Loucy (cell line): ENCODE measurements at regions not wholly inside any gene's neighbourhood (a gene's known extent, or its start where the extent isn't known, plus 50 kb on each side); places are given as distances from the start of the nearest gene placed in this dataset.
"Not testable (repeated sequence)": the region's sequence is repeated elsewhere in the genome, so short reads cannot be mapped to it uniquely, and the experiment has no call there.

ENCODE experiments used
- H2AFZ ChIP-seq: fragments of 200-600 bp; sonication (generic); 2 replicates; pipeline ENCODE4 v1.6.0; 2016; ENCODE audit warnings: antibody characterized with exemption, mild to moderate bottlenecking, low read length, moderate library complexity
- H3F3A ChIP-seq: fragments of 200-600 bp; 2 replicates; pipeline ENCODE4 v1.6.0; 2016; ENCODE audit warnings: antibody characterized with exemption, low read depth, mild to moderate bottlenecking
- H3K27me3 ChIP-seq: fragments of 200-600 bp; sonication (generic); 2 replicates; pipeline ENCODE4 v1.6.1; 2014; ENCODE audit warnings: low read length, mild to moderate bottlenecking; ENCODE audit not compliant: insufficient read depth, poor library complexity, severe bottlenecking
- H3K36me3 ChIP-seq: fragments of 200-600 bp; sonication (generic); 2 replicates; pipeline ENCODE4 v1.6.1; 2016; ENCODE audit warnings: low read length; ENCODE audit not compliant: insufficient read depth
- H3K4me1 ChIP-seq: fragments of 200-600 bp; sonication (generic); 2 replicates; pipeline ENCODE4 v1.5.1; 2014; ENCODE audit warnings: low read length, mild to moderate bottlenecking; ENCODE audit not compliant: insufficient read depth, poor library complexity, severe bottlenecking
- H3K4me2 ChIP-seq: fragments of 200-600 bp; sonication (generic); 2 replicates; pipeline ENCODE4 v1.6.0; 2014; ENCODE audit warnings: antibody characterized with exemption, low read length, low read depth, mild to moderate bottlenecking; ENCODE audit not compliant: poor library complexity, severe bottlenecking
- H3K4me3 ChIP-seq: fragments of 200-600 bp; sonication (generic); 2 replicates; pipeline ENCODE4 v1.5.1; 2014; ENCODE audit warnings: low read length, mild to moderate bottlenecking, mixed read lengths; ENCODE audit not compliant: poor library complexity, severe bottlenecking
- H3K79me2 ChIP-seq: fragments of 200-600 bp; sonication (generic); 2 replicates; pipeline ENCODE4 v1.6.1; 2014; ENCODE audit warnings: low read length; ENCODE audit not compliant: insufficient read depth
- H3K9ac ChIP-seq: fragments of 200-600 bp; sonication (generic); 2 replicates; pipeline ENCODE4 v1.6.0; 2014; ENCODE audit warnings: mild to moderate bottlenecking, low read depth, low read length, moderate library complexity; ENCODE audit not compliant: poor library complexity, severe bottlenecking
- H3K9me2 ChIP-seq: fragments of 200-600 bp; sonication (generic); replicated peaks from 2 replicates; pipeline ENCODE4 v1.6.1; 2016; ENCODE audit warnings: low read depth, low read length, mixed read lengths
- H3K9me3 ChIP-seq: fragments of 200-600 bp; sonication (generic); 2 replicates; pipeline ENCODE4 v1.6.1; 2014; ENCODE audit warnings: mild to moderate bottlenecking, antibody characterized with exemption, low read length, low read depth; ENCODE audit not compliant: insufficient read depth
- H4K20me1 ChIP-seq: fragments of 200-600 bp; sonication (generic); 2 replicates; pipeline ENCODE4 v1.6.0; 2014; ENCODE audit warnings: antibody characterized with exemption, low read length, mild to moderate bottlenecking; ENCODE audit not compliant: insufficient read depth, poor library complexity, severe bottlenecking
- CTCF ChIP-seq: fragments of 200-600 bp; sonication (generic); conservative IDR thresholded peaks from 2 replicates; pipeline ENCODE4 v1.5.1; 2014; ENCODE audit warnings: mild to moderate bottlenecking, antibody characterized with exemption, low read length
- EZH2phosphoT487 ChIP-seq: fragments of 200-600 bp; IDR thresholded peaks from 2 replicates; pipeline ENCODE4 v1.6.1; 2018; ENCODE audit warnings: antibody characterized with exemption, mild to moderate bottlenecking, moderate library complexity, borderline replicate concordance

- Histone ChIP-seq H3K4me1 (no peaks in the 10 kb centered on the region), H3K4me3 (no peak overlapping the region), H3K79me2 (no peaks in the 10 kb centered on the region), H3K36me3 (no peaks in the 10 kb centered on the region), H3K9me3 (no peaks in the 10 kb centered on the region; the same call in 1 of the 2 replicates), H4K20me1 (no peaks in the 10 kb centered on the region), H3F3A (no peaks in the 10 kb centered on the region), H3K4me2 (no peak overlapping the region), H2AFZ (no peak overlapping the region), H3K9me2 (no peaks in the 10 kb centered on the region), H3K27me3 (no peaks in the 10 kb centered on the region), H3K9ac (no peak overlapping the region)
- TF ChIP-seq CTCF (no peak), EZH2phosphoT487 (no peak)
Observed at GRCh38 chr9:1554081-1555035, 460.8 kb upstream of the SMARCA2 start.

GRCh38 chr9:1558666-1559065 is 456.5 kb upstream of the SMARCA2 start:
- not testable (repeated sequence) for H3K27me3 ChIP-seq, H3K9ac ChIP-seq, H3K4me3 ChIP-seq, H3K4me1 ChIP-seq, H3K36me3 ChIP-seq, H3F3A ChIP-seq, H3K4me2 ChIP-seq, H4K20me1 ChIP-seq, H2AFZ ChIP-seq, H3K9me2 ChIP-seq, H3K9me3 ChIP-seq, H3K79me2 ChIP-seq

- TF ChIP-seq EZH2phosphoT487, result no peak
- H3F3A ChIP-seq, result no peaks in the 10 kb centered on the region
- H3K27me3 ChIP-seq, result no peaks in the 10 kb centered on the region
- H3K9me2 ChIP-seq, result no peaks in the 10 kb centered on the region
- H4K20me1 ChIP-seq, result no peaks in the 10 kb centered on the region
- no peaks in the 10 kb centered on the region for H3K4me1 ChIP-seq
- no peaks in the 10 kb centered on the region for H3K36me3 ChIP-seq
- H3K79me2 ChIP-seq, result no peaks in the 10 kb centered on the region
- no peak overlapping the region for H3K9ac ChIP-seq
- no peak overlapping the region for H2AFZ ChIP-seq
- H3K4me2 ChIP-seq, result no peak overlapping the region
- peaks cover 3% of the 10 kb centered on the region; the same call in 1 of the 2 replicates for H3K9me3 ChIP-seq
- no peak overlapping the region for H3K4me3 ChIP-seq
Observed at GRCh38 chr9:1575939-1576338, 439.2 kb upstream of the SMARCA2 start.

- H3K4me1 ChIP-seq, result no peaks in the 10 kb centered on the region
- no peaks in the 10 kb centered on the region for H3K9me2 ChIP-seq
- H4K20me1 ChIP-seq, result no peaks in the 10 kb centered on the region
- H3K9ac ChIP-seq, result no peak overlapping the region
- no peak overlapping the region for H3K4me2 ChIP-seq
- no peak overlapping the region for H3K4me3 ChIP-seq
- no peak for TF ChIP-seq EZH2phosphoT487
- no peak for TF ChIP-seq CTCF
- H3K27me3 ChIP-seq, result no peaks in the 10 kb centered on the region
- H3K79me2 ChIP-seq, result no peaks in the 10 kb centered on the region
- no peaks in the 10 kb centered on the region for H3K36me3 ChIP-seq
- H3K9me3 ChIP-seq, result peaks cover 3% of the 10 kb centered on the region; the same call in 1 of the 2 replicates
- H3F3A ChIP-seq, result no peaks in the 10 kb centered on the region
- no peak overlapping the region for H2AFZ ChIP-seq
Observed at GRCh38 chr9:1580215-1580614, 434.9 kb upstream of the SMARCA2 start.
